Gastrocnemius medialis (tissue), 4 donors: ENCODE measurements at regions not wholly inside any gene's neighbourhood (a gene's known extent, or its start where the extent isn't known, plus 50 kb on each side); places are given as distances from the start of the nearest gene placed in this dataset.

Experiments
- ATAC-seq, 2 donors: fragments of 150-250 bp; one replicate each; pipeline ENCODE4 v1.9.1; 2016
- DNase-seq, 2 donors: peaks; one replicate each; pipeline ENCODE4 v3.0.0-alpha.2; 2019
- H3K27ac ChIP-seq, 4 donors: fragments of 200-600 bp; sonication (generic); 1 replicate in 1 of 4; 2 replicates in 3 of 4; pipeline ENCODE4 v1.5.1; 2016 to 2018; ENCODE audit warnings: mild to moderate bottlenecking in 2 of 4, moderate library complexity in 1 of 4
- H3K27me3 ChIP-seq, 3 donors: fragments of 200-600 bp; sonication (generic) in 2 of 3; 1 replicate in 1 of 3; 2 replicates in 2 of 3; pipeline versions ENCODE4 v1.5.1 to v1.6.0; 2016 to 2019; ENCODE audit warnings: mild to moderate bottlenecking in 1 of 3, moderate library complexity in 1 of 3
- H3K36me3 ChIP-seq, 2 donors: fragments of 200-600 bp; sonication (generic) in 1 of 2; one replicate each; pipeline ENCODE4 v1.5.1; 2017 to 2018
- H3K4me1 ChIP-seq, 2 donors: fragments of 200-600 bp; sonication (generic) in 1 of 2; one replicate each; pipeline ENCODE4 v1.5.1; 2016 to 2017; ENCODE audit warnings: mild to moderate bottlenecking in 2 of 2
- H3K4me3 ChIP-seq, 4 donors: fragments of 200-600 bp; sonication (generic) in 3 of 4; 1 replicate in 1 of 4; 2 replicates in 3 of 4; pipeline ENCODE4 v1.5.1; 2016 to 2019; ENCODE audit warnings: mild to moderate bottlenecking in 2 of 4
- H3K9me3 ChIP-seq, 3 donors: fragments of 200-600 bp; sonication (generic) in 2 of 3; 1 replicate in 1 of 3; 2 replicates in 2 of 3; pipeline ENCODE4 v1.5.1; 2016 to 2019
- CTCF ChIP-seq, 5 experiments: fragments of 450-650 bp in 3 of 5; fragments of 200-600 bp in 2 of 5; sonication (generic) in 2 of 5; IDR thresholded peaks in 4 of 5; conservative IDR thresholded peaks in 1 of 5; 1 replicate in 4 of 5; 2 replicates in 1 of 5; pipeline ENCODE4 v1.5.1; 2016 to 2019; ENCODE audit warnings: antibody characterized with exemption in 5 of 5, mild to moderate bottlenecking in 3 of 5, moderate library complexity in 3 of 5
- POLR2A ChIP-seq, 2 donors: fragments of 450-650 bp; IDR thresholded peaks; one replicate each; pipeline ENCODE4 v1.6.1; 2017; ENCODE audit warnings: antibody characterized with exemption in 2 of 2, mild to moderate bottlenecking in 2 of 2, moderate library complexity in 2 of 2
- in situ Hi-C, 4 donors: fragments of 200-750 bp; cut with MboI; loops; one replicate each; pipeline versions ENCODE4 v1.15.0 to v1.8.0; 2017; ENCODE audit warnings: low sequenced_read_pairs in 4 of 4
- intact Hi-C: fragments of 100-400 bp; cut with DNase I; formaldehyde crosslinking; loops from one replicate; pipeline ENCODE4 v1.15.1; 2023; ENCODE audit warnings: low total_unique reads

- TF ChIP-seq CTCF (IDR thresholded peaks at IDR 0.05 in 4 of 5, conservative IDR thresholded peaks at IDR 0.05 in 1 of 5) = no peak
- TF ChIP-seq POLR2A (IDR thresholded peaks at IDR 0.05) = no peak
- Histone ChIP-seq H3K4me3 (no peak overlapping the region), H3K27ac (no peak overlapping the region), H3K9me3 (no peaks in the 10 kb centered on the region), H3K27me3 (no peaks in the 10 kb centered on the region), H3K36me3 (no peaks in the 10 kb centered on the region), H3K4me1 (no peaks in the 10 kb centered on the region)
- in situ Hi-C loops = no loop called here
- DNase-seq (no peak), ATAC-seq (no peak)
- intact Hi-C loops = no loop called here
Measured at GRCh38 chr16:80123189-80123588, 417.6 kb upstream of the DYNLRB2 start.

- Histone ChIP-seq H3K36me3 (no peaks in the 10 kb centered on the region), H3K9me3 (no peaks in the 10 kb centered on the region), H3K4me3 (no peak overlapping the region), H3K27me3 (no peaks in the 10 kb centered on the region), H3K27ac (no peak overlapping the region), H3K4me1 (no peaks in the 10 kb centered on the region)
- intact Hi-C loops (no loop called here), in situ Hi-C loops (no loop called here)
- ATAC-seq (peak in 1 of 2 donors; percentile 56), DNase-seq (peak in 1 of 2 donors; percentile 14)
- no peak for TF ChIP-seq CTCF (IDR thresholded peaks at IDR 0.05 in 4 of 5, conservative IDR thresholded peaks at IDR 0.05 in 1 of 5)
- TF ChIP-seq POLR2A (IDR thresholded peaks at IDR 0.05) = no peak
Measured at GRCh38 chr16:80122115-80122514, 418.7 kb upstream of the DYNLRB2 start.

- intact Hi-C loops = no loop called here
- in situ Hi-C loops = no loop called here
- no peaks in the 10 kb centered on the region for H3K27me3 ChIP-seq
- no peak for TF ChIP-seq POLR2A (IDR thresholded peaks at IDR 0.05)
- no peak for TF ChIP-seq CTCF (IDR thresholded peaks at IDR 0.05 in 4 of 5, conservative IDR thresholded peaks at IDR 0.05 in 1 of 5)
- no peak overlapping the region for H3K27ac ChIP-seq
- no peak overlapping the region for H3K4me3 ChIP-seq
- no peaks in the 10 kb centered on the region for H3K4me1 ChIP-seq
- ATAC-seq = no peak
- H3K36me3 ChIP-seq = no peaks in the 10 kb centered on the region
- no peaks in the 10 kb centered on the region for H3K9me3 ChIP-seq
- DNase-seq = no peak
Measured at GRCh38 chr16:80121522-80121909, 419.3 kb upstream of the DYNLRB2 start.

GRCh38 chr16:80120899-80121521 lies 419.8 kb upstream of the DYNLRB2 start:
- DNase-seq (no peak), ATAC-seq (no peak)
- intact Hi-C loops (no loop called here), in situ Hi-C loops (no loop called here)
- no peaks in the 10 kb centered on the region for H3K36me3 ChIP-seq
- TF ChIP-seq CTCF (IDR thresholded peaks at IDR 0.05 in 4 of 5, conservative IDR thresholded peaks at IDR 0.05 in 1 of 5) (no peak), POLR2A (IDR thresholded peaks at IDR 0.05) (no peak)
- no peak overlapping the region for H3K4me3 ChIP-seq
- no peak overlapping the region for H3K27ac ChIP-seq
- H3K9me3 ChIP-seq = no peaks in the 10 kb centered on the region
- H3K4me1 ChIP-seq = no peaks in the 10 kb centered on the region
- H3K27me3 ChIP-seq = no peaks in the 10 kb centered on the region

- no peaks in the 10 kb centered on the region for H3K9me3 ChIP-seq
- ATAC-seq (no peak), DNase-seq (no peak)
- no peaks in the 10 kb centered on the region for H3K36me3 ChIP-seq
- H3K4me3 ChIP-seq = no peak overlapping the region
- in situ Hi-C loops (no loop called here), intact Hi-C loops (no loop called here)
- no peaks in the 10 kb centered on the region for H3K27me3 ChIP-seq
- no peak for TF ChIP-seq POLR2A (IDR thresholded peaks at IDR 0.05)
- TF ChIP-seq CTCF (IDR thresholded peaks at IDR 0.05 in 4 of 5, conservative IDR thresholded peaks at IDR 0.05 in 1 of 5) = no peak
- no peak overlapping the region for H3K27ac ChIP-seq
- H3K4me1 ChIP-seq = no peaks in the 10 kb centered on the region
Measured at GRCh38 chr16:80117556-80118130, 423.1 kb upstream of the DYNLRB2 start.
